Hepatic stellate cell (primary cell): ENCODE measurements at regions not wholly inside any gene's neighbourhood (a gene's known extent, or its start where the extent isn't known, plus 50 kb on each side); places are given as distances from the start of the nearest gene placed in this dataset.

Source experiments
- DNase-seq: peaks from one replicate; pipeline ENCODE4 v3.0.0; 2011; ENCODE audit warnings: low spot score

- no peak for DNase-seq
These were observed 639.3 kb downstream of the TOX3 start for GRCh38 chr16:51907680-51908079.

DNA sequence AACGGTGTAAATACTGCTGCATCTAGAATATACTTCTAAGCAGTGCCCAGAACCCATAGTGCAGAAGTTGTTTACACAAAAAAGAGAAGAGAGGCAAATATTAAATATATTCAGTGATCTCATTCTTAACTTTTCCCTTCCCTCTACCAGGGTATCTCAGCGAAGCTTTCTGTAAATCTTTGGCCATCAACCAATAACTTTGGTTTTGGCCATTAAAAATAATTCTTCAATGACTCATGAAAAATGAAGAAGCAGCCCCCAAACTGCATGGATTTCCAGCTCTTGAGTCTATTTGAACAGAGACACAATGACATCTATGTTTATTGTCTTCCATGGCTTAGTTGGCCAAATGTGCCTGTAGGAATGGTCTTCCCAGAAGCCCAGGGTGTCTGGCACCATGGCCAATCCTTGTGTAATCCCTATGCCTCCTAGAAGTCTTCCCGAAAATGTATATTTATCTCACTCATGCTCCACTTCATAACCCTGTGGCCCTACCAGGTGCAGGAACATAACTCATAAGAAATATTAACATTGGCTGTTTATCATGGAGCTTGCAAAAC, 646.6 kb downstream of the TOX3 start:
- no peak for DNase-seq

- DNase-seq = no peak
These were observed 648.1 kb downstream of the TOX3 start for GRCh38 chr16:51898872-51899271.

DNA sequence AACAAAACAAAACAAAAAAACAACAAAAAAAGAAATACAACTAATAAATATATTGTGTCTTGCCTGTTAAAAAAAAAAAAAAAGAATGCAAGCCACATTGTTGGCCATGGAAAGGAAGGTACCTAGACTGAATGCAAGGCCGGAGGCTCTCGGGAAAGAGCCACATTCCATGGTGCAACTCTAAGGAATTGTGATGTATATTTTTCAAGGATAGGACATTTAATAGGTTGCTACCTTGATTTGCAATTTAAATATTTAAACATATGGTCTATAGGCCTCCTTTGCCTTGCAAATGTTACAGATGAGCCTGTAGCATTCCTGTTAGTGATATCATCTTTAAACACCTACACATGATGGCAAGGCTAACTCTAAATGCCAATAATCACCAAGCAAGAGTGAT, 650.9 kb downstream of the TOX3 start:
- DNase-seq = no peak

GRCh38 chr16:51892293-51893007, 654.5 kb downstream of the TOX3 start:
- no peak for DNase-seq

DNA sequence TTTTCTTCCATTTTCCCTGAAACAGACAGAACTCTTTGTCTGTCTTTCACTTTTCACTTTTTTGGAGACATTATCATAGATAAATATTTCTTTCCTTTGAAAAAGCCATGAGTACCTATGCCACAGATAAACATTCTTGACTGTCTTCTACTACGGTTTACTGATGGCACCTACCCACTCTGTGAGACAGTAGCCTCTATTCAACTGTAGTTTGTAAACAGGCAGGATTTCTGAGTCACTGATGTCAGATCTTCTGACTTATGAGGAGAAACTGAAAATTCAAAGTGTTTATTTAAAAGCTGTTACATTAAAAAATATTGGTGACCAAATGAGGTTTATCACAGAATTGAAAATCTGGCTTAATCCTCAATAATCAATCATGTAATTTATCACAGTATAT, 658.4 kb downstream of the TOX3 start:
- DNase-seq = no peak

GRCh38 chr16:51888016-51888415, 658.9 kb downstream of the TOX3 start:
- DNase-seq = no peak

DNA sequence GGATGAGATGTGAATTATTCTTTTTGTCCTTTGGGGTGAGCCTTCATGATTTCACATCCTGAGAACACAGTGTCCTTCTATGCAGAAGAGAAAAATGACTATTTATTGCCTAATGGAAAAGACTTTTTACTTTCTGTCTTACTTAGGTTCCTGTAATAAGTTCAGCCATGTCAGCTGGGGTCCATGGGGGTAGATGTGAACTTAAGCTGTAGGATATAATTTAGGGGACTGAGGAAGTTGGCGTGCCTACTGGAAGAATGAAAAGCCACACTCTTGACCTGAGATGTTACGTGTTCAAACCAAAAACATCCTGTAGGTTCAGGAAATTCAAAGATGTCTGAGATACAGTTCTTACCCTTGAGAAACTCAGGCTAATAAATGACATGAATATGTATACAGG, 660.5 kb downstream of the TOX3 start:
- DNase-seq = no peak

DNA sequence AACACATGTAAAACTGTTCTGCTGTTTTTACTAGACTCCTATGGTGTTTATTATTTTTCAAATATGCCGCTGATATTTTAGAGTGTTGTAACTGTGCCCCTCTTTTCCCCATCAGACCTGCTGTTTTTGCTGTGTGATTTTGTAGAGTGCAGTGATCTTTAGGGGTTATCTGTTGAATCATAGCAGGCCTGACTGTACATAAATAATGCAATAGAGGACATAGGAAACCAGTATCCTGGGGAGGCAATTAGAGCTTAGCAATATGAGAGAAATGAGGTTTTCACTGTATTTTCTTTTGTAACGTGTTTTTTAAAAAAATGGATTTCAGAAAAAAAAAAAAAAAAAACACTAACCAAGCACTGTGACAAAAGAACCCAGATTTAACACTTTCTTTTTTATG, 662.2 kb downstream of the TOX3 start:
- DNase-seq = no peak

- peak; percentile 29 for DNase-seq
These were observed 665.2 kb downstream of the TOX3 start for GRCh38 chr16:51881731-51882130.

DNA sequence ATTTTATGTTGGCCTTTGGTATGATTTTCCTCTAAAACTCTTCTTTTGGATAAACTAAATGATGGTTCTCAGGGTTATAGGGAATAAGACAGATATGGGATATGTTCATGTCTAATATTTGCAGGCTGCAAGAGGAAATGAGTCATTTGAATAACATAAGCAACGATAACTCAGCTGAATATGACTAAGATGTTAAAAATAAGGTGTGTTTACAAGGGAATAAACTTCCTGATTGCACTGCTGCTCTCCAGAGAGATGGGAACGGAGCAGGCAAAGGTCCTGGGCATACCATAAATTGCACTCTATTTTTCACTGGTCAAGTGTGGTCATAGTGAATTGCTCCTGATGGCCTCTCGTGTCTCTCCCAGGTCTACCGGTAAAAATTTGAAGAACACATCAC, 666.2 kb downstream of the TOX3 start:
- peak; percentile 44 for DNase-seq

GRCh38 chr16:51877686-51878085, 669.3 kb downstream of the TOX3 start:
- no peak for DNase-seq

GRCh38 chr16:51876934-51877333, 670.0 kb downstream of the TOX3 start:
- no peak for DNase-seq

- DNase-seq = no peak
These were observed 670.4 kb downstream of the TOX3 start for GRCh38 chr16:51876601-51876875.

DNA sequence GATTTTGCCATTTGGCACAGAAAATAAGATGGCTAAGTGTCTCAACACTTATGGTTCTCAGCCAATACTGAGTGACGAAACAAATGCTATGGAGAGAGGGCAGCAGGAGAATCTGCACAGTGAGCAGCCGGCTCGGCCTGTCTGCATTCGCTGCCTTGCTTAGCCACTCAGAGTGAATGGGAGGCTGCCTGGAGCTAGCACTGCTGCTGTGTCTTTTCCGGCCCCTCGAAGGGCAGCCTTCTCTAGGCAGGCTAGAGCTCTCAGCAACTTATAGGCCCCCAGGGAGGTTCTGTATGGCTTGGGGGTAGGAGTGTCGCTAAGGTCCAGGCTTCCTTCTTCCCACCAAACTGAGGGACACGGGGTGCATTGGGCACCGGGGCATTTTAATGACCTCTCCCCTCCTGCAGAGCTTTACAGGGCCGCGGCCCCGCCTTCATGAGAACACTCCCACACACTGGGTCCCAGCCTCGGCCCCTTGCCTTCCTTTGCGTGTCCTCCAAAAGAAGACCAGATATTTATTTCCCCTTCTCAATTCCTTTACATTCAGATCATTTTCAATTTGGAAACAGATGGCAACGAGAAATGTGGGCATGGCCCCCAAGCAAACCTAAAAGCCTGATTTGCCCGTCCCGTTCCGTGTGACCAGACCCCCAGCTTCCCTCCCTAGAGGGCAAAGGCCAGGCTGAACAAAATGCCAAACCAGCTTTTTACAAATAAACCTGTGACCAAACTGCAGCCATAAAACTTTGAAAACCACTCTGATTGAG, 670.9 kb downstream of the TOX3 start:
- DNase-seq = no peak

GRCh38 chr16:51872524-51872923, 674.4 kb downstream of the TOX3 start:
- no peak for DNase-seq

DNA sequence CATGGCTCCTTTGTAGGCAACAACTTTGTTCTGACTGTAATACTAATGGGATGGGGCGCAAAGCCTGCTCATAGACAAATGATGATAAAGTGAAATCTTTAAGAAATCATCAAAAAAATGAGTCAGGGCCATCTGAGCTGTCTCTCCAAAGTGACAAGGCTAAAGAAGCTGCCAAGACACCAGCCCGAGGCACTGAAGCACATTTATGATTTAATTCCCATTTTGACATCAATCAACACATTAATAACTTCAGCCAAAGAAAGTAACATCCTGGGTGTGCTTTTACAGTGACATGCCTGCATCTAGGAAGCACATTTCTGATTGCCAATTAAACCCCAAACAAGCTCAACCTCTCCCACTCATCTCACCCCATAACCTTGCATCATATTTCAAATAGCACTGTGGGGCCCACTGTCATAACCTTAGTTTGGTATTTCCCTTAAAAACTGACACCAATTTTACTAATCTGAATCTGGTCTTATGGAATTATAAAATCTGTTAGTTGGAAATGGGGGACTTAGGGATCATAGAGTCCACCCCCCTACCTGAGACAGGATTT, 676.6 kb downstream of the TOX3 start:
- no peak for DNase-seq

DNA sequence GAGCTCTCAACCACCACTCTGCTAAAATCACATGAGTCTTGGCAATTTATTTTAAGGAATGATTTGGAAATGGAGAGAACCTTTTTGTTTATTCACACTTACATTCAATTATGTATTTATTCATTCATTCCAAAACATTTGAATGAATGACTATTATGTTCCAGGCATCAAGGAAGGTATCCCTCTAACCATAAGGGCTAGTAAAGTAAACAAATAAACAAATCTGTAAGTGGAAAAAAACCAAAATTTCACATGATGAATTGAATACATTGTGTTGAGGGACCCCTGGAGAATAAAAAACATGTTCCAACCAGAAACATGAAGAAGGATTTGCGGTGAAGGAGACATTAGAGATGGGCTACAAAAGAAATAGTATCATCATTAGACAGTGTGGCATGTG, 677.8 kb downstream of the TOX3 start:
- DNase-seq = no peak

GRCh38 chr16:51868631-51869030, 678.3 kb downstream of the TOX3 start:
- DNase-seq = no peak

DNA sequence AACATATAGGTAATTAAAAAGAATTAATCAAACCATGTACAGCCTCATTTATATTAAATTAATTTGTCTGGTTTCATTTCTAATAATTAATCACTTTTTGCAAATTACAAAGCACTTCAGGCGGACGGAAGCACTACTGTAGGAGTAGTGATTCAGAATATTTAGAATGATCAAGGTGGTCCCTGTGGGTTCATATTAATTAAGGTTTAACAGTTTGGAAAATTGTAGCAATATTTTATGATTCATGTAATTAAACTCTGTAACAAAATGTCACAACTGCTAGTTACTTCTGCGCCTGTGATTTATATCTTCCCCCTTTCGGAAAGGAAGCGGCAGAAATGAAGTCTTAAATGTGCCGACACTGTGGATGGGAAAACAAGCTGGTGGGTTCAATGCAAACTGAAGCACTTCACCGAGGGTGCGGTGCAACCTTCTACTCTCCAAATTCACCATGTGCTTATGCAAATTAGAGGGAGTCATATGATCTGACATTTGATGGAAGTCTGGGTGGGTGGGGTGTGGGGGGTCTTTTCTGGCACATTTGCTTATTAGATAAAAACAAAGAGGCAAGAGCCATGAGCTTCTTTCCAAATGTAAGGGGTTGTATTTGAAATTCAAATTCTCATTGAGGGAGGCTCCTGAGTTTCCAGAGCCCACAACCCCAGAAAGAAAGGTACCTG, 679.4 kb downstream of the TOX3 start:
- DNase-seq = no peak

DNA sequence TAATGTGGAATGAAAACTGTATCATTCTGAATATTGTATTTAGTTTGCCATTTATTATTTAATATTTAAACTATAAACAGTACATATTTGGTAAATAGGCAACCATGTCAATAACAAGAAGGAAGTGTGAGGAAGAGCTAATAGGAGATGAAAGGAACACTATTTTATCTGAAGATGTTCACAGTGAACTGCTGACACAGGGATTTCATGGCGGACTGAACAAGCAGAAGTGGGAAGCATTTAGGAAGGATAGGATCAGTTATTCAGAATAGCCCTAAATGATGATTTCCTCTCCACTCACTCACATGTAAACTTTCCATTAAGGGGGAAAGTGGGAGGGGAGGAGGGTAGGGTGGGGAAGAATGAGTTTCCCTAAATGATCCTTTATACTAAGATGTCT, 682.4 kb downstream of the TOX3 start:
- DNase-seq = no peak

DNA sequence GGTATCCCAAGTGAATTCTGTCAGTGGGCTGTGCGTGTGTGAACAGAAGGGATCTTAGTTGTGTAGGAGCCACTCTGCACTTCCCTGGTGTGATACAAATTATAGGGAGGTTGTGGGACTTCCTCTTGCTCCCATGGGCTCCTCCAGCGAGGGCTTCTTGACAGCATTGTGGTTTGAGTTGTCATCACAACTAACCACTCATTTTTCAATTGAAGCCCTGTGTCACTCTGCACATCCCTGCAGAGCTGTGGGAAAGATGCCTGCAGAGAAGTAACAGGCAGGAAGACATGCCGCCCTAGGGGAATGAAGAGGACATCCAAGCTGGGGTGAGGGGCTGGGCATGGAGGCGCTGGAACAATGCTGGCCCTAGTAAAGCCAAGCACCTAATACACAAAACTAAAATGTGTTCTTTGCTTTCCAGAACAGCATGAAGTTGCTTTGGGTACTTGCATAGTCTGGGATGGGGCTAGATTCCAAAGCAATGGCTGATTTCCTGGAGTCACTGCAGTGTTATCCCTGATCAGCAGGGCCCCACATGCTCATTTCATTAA, 692.5 kb downstream of the TOX3 start:
- no peak for DNase-seq

DNA sequence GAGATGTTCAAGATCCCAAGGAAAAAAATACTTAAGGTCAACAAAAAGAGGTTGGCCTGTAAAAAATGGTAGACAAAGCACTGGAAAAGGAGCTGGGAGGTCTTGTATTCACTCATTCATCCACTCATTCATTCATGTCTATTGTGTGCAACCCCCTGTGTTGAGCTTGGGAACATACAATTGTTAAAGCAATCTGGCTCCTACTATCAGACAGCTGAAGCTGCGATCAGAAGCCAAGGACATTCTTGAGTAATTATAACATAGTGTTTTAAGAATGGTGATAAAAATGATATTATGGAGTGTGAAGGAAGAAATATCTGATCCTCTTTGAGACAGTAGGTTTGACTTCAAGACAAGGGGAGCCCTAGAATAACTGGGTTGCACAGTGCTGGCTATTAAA, 693.4 kb downstream of the TOX3 start:
- DNase-seq = no peak
